ENCODE measurements at regions not wholly inside any gene's neighbourhood (a gene's known extent, or its start where the extent isn't known, plus 50 kb on each side); places are given as distances from the start of the nearest gene placed in this dataset.

GRCh38 chr5:88391991-88392390 is 123.3 kb upstream of the TMEM161B start:
- TF ChIP-seq CTCF (conservative IDR thresholded peaks at IDR 0.05) (no peak), ZFX (IDR thresholded peaks at IDR 0.05) (no peak)
